ENCODE measurements at regions not wholly inside any gene's neighbourhood (a gene's known extent, or its start where the extent isn't known, plus 50 kb on each side); places are given as distances from the start of the nearest gene placed in this dataset.

- TF ChIP-seq POLR2A (IDR thresholded peaks at IDR 0.05): no peak
- TF ChIP-seq, protein P1, sequence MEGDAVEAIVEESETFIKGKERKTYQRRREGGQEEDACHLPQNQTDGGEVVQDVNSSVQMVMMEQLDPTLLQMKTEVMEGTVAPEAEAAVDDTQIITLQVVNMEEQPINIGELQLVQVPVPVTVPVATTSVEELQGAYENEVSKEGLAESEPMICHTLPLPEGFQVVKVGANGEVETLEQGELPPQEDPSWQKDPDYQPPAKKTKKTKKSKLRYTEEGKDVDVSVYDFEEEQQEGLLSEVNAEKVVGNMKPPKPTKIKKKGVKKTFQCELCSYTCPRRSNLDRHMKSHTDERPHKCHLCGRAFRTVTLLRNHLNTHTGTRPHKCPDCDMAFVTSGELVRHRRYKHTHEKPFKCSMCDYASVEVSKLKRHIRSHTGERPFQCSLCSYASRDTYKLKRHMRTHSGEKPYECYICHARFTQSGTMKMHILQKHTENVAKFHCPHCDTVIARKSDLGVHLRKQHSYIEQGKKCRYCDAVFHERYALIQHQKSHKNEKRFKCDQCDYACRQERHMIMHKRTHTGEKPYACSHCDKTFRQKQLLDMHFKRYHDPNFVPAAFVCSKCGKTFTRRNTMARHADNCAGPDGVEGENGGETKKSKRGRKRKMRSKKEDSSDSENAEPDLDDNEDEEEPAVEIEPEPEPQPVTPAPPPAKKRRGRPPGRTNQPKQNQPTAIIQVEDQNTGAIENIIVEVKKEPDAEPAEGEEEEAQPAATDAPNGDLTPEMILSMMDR (IDR thresholded peaks at IDR 0.05): no peak
Observed at GRCh38 chr3:13149330-13150108, 76.3 kb upstream of the IQSEC1 start.

Measured in right lobe of liver (tissue), 4 donors.